OCI-LY1 (cell line): ENCODE measurements at regions not wholly inside any gene's neighbourhood (a gene's known extent, or its start where the extent isn't known, plus 50 kb on each side); places are given as distances from the start of the nearest gene placed in this dataset.

ENCODE experiments used
- H2AFZ ChIP-seq: fragments of 200-600 bp; sonication (generic), shearing (Covaris generic); 2 replicates; pipeline ENCODE4 v1.6.0; 2014; ENCODE audit warnings: antibody characterized with exemption, mild to moderate bottlenecking, low read length
- H3F3A ChIP-seq: fragments of 200-600 bp; sonication (generic), shearing (Covaris generic); 2 replicates; pipeline ENCODE4 v1.6.0; 2014; ENCODE audit warnings: mild to moderate bottlenecking, antibody characterized with exemption, low read length, moderate library complexity; ENCODE audit not compliant: insufficient read depth
- H3K27ac ChIP-seq: fragments of 200-600 bp; sonication (generic); 2 replicates; pipeline ENCODE4 v1.5.1; 2014; ENCODE audit warnings: low read length, mixed run types, mild to moderate bottlenecking, low read depth; ENCODE audit not compliant: poor library complexity, severe bottlenecking
- H3K27me3 ChIP-seq: fragments of 200-600 bp; sonication (generic); 2 replicates; pipeline ENCODE4 v1.6.0; 2014; ENCODE audit warnings: antibody characterized with exemption, mild to moderate bottlenecking, low read length, moderate library complexity; ENCODE audit not compliant: insufficient read depth
- H3K36me3 ChIP-seq: fragments of 200-600 bp; sonication (generic); 2 replicates; pipeline ENCODE4 v1.6.1; 2014; ENCODE audit warnings: mild to moderate bottlenecking, antibody characterized with exemption, low read length, moderate library complexity, mixed read lengths; ENCODE audit not compliant: insufficient read depth
- H3K4me1 ChIP-seq: fragments of 200-600 bp; sonication (generic); 2 replicates; pipeline ENCODE4 v1.5.1; 2014; ENCODE audit warnings: mild to moderate bottlenecking, low read length, moderate library complexity; ENCODE audit not compliant: insufficient read depth, severe bottlenecking
- H3K4me2 ChIP-seq: fragments of 200-600 bp; sonication (generic), shearing (Covaris generic); 2 replicates; pipeline ENCODE4 v1.6.1; 2014; ENCODE audit warnings: low read length
- H3K4me3 ChIP-seq: fragments of 200-600 bp; sonication (generic); 2 replicates; pipeline ENCODE4 v1.5.1; 2014; ENCODE audit warnings: low read length, low read depth, mild to moderate bottlenecking, mixed read lengths; ENCODE audit not compliant: poor library complexity, severe bottlenecking
- H3K79me2 ChIP-seq: fragments of 200-600 bp; shearing (Covaris generic); 2 replicates; pipeline ENCODE4 v1.6.1; 2016; ENCODE audit warnings: mixed run types, low read length, mixed read lengths; ENCODE audit not compliant: insufficient read depth
- H3K9ac ChIP-seq: fragments of 200-600 bp; sonication (generic), shearing (Covaris generic); 2 replicates; pipeline ENCODE4 v1.6.1; 2014; ENCODE audit warnings: mild to moderate bottlenecking, low read length, mixed read lengths
- H3K9me2 ChIP-seq: fragments of 200-600 bp; sonication (generic), shearing (Covaris generic); 2 replicates; pipeline ENCODE4 v1.6.1; 2014; ENCODE audit warnings: low read depth, mild to moderate bottlenecking, low read length, mixed read lengths
- H3K9me3 ChIP-seq: fragments of 200-600 bp; shearing (Covaris generic); 2 replicates; pipeline ENCODE4 v1.6.1; 2014; ENCODE audit warnings: low read length, mixed read lengths
- H4K20me1 ChIP-seq: fragments of 200-600 bp; sonication (generic), shearing (Covaris generic); 2 replicates; pipeline ENCODE4 v1.6.0; 2016; ENCODE audit warnings: mild to moderate bottlenecking, low read length; ENCODE audit not compliant: insufficient read depth
- CTCF ChIP-seq: fragments of 200-600 bp; sonication (generic), shearing (Covaris generic); IDR thresholded peaks from 2 replicates; pipeline ENCODE4 v1.5.1; 2017; ENCODE audit warnings: mild to moderate bottlenecking, antibody characterized with exemption, low read length, moderate library complexity, mixed read lengths
- EZH2 ChIP-seq: fragments of 200-600 bp; sonication (generic), shearing (Covaris generic); IDR thresholded peaks from 2 replicates; pipeline ENCODE4 v1.8.0; 2017; ENCODE audit warnings: borderline replicate concordance, mixed run types, mild to moderate bottlenecking, antibody characterized with exemption, low read length, moderate library complexity, mixed read lengths

DNA sequence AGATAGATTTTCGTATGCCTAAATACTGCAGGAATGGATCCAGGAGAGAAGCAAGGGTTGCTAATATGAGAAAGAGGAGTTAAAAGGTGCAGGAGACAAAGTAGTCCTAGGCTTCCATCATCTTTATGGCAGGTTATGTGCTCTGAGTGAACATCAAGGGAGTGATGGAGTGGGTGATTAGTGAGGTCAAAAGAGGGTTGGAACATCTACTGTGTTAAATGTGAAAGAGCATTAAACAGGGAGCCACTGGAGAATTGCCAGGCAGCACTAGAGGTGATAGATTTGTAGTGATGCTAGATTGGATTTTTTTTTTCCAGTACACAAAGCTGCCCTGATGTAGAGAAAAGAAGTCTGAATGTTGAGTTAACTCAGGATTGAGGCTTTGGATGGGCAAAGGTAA is 199.3 kb downstream of the NMUR2 start:
- Histone ChIP-seq H3F3A (no peaks in the 10 kb centered on the region), H3K27ac (no peak overlapping the region), H3K4me2 (no peak overlapping the region), H3K27me3 (no peaks in the 10 kb centered on the region), H4K20me1 (no peaks in the 10 kb centered on the region), H3K79me2 (no peaks in the 10 kb centered on the region), H3K9ac (no peak overlapping the region), H3K9me3 (no peaks in the 10 kb centered on the region), H3K36me3 (no peaks in the 10 kb centered on the region), H2AFZ (no peak overlapping the region), H3K4me1 (no peaks in the 10 kb centered on the region), H3K9me2 (no peaks in the 10 kb centered on the region), H3K4me3 (no peak overlapping the region)
- TF ChIP-seq EZH2 (no peak), CTCF (no peak)

- Histone ChIP-seq H3F3A (no peaks in the 10 kb centered on the region), H3K4me2 (no peak overlapping the region), H3K4me1 (no peaks in the 10 kb centered on the region), H3K27me3 (no peaks in the 10 kb centered on the region), H3K79me2 (no peaks in the 10 kb centered on the region), H4K20me1 (no peaks in the 10 kb centered on the region), H3K27ac (no peak overlapping the region), H2AFZ (no peak overlapping the region), H3K36me3 (no peaks in the 10 kb centered on the region), H3K9ac (no peak overlapping the region), H3K9me2 (no peaks in the 10 kb centered on the region), H3K9me3 (no peaks in the 10 kb centered on the region), H3K4me3 (no peak overlapping the region)
- TF ChIP-seq CTCF: no peak
- no peak for TF ChIP-seq EZH2
Observed at GRCh38 chr5:152202321-152202720, 202.8 kb downstream of the NMUR2 start.

GRCh38 chr5:152193391-152194107 is 211.5 kb downstream of the NMUR2 start:
- Histone ChIP-seq H4K20me1 (no peaks in the 10 kb centered on the region), H3K4me2 (no peak overlapping the region), H3K27ac (no peak overlapping the region), H3K4me3 (no peak overlapping the region), H3K9me2 (no peaks in the 10 kb centered on the region), H3K79me2 (no peaks in the 10 kb centered on the region), H3K4me1 (no peaks in the 10 kb centered on the region), H3F3A (no peaks in the 10 kb centered on the region), H3K9ac (no peak overlapping the region), H3K9me3 (no peaks in the 10 kb centered on the region), H3K36me3 (no peaks in the 10 kb centered on the region), H2AFZ (no peak overlapping the region), H3K27me3 (no peaks in the 10 kb centered on the region)
- no peak for TF ChIP-seq EZH2
- TF ChIP-seq CTCF: no peak
